NCI-H510A treated with DMSO at 0.1 percent for 48 hours (cell line): ENCODE measurements at regions not wholly inside any gene's neighbourhood (a gene's known extent, or its start where the extent isn't known, plus 50 kb on each side); places are given as distances from the start of the nearest gene placed in this dataset.
"Not testable (repeated sequence)": the region's sequence is repeated elsewhere in the genome, so short reads cannot be mapped to it uniquely, and the experiment has no call there.

Source experiments
- DNase-seq: peaks from one replicate; lab custom pipeline; 2025; lab: John Stamatoyannopoulos, UW

GRCh38 chr10:33657154-33657908 lies 322.9 kb upstream of the NRP1 start:
- DNase-seq: no peak

- no peak for DNase-seq
These were observed 321.5 kb upstream of the NRP1 start for GRCh38 chr10:33655921-33656320.

- DNase-seq: no peak
These were observed 320.8 kb upstream of the NRP1 start for GRCh38 chr10:33655165-33655815.

- DNase-seq: no peak
These were observed 319.3 kb upstream of the NRP1 start for GRCh38 chr10:33653584-33654367.

- DNase-seq: no peak
These were observed 318.4 kb upstream of the NRP1 start for GRCh38 chr10:33652870-33653269.

GRCh38 chr10:33650131-33650530 lies 315.7 kb upstream of the NRP1 start:
- not testable (repeated sequence) for DNase-seq

- DNase-seq: no peak
These were observed 308.6 kb upstream of the NRP1 start for GRCh38 chr10:33643042-33643441.

GRCh38 chr10:33638891-33639290 lies 304.4 kb upstream of the NRP1 start:
- no peak for DNase-seq

GRCh38 chr10:33638374-33638773 lies 303.9 kb upstream of the NRP1 start:
- no peak for DNase-seq

- no peak for DNase-seq
These were observed 301.6 kb upstream of the NRP1 start for GRCh38 chr10:33635967-33636515.

GRCh38 chr10:33632432-33632831 lies 298.0 kb upstream of the NRP1 start:
- no peak for DNase-seq

GRCh38 chr10:33631991-33632390 lies 297.5 kb upstream of the NRP1 start:
- DNase-seq: no peak

GRCh38 chr10:33630761-33631160 lies 296.3 kb upstream of the NRP1 start:
- DNase-seq: no peak

GRCh38 chr10:33627611-33628010 lies 293.1 kb upstream of the NRP1 start:
- no peak for DNase-seq

- DNase-seq: no peak
These were observed 292.5 kb upstream of the NRP1 start for GRCh38 chr10:33626798-33627466.

GRCh38 chr10:33623669-33624068 lies 289.2 kb upstream of the NRP1 start:
- DNase-seq: no peak

- no peak for DNase-seq
These were observed 286.6 kb upstream of the NRP1 start for GRCh38 chr10:33621101-33621500.

- no peak for DNase-seq
These were observed 283.7 kb upstream of the NRP1 start for GRCh38 chr10:33618196-33618595.

GRCh38 chr10:33617381-33618080 lies 283.1 kb upstream of the NRP1 start:
- DNase-seq: no peak

- no peak for DNase-seq
These were observed 282.5 kb upstream of the NRP1 start for GRCh38 chr10:33616956-33617355.

GRCh38 chr10:33612551-33612950 lies 278.1 kb upstream of the NRP1 start:
- DNase-seq: no peak
